Esophagus squamous epithelium (tissue), 4 donors: ENCODE measurements at regions not wholly inside any gene's neighbourhood (a gene's known extent, or its start where the extent isn't known, plus 50 kb on each side); places are given as distances from the start of the nearest gene placed in this dataset.

Experiments
- POLR2A ChIP-seq, 4 donors: fragments of 450-650 bp; IDR thresholded peaks; one replicate each; pipeline ENCODE4 v1.6.1; 2017; ENCODE audit warnings: antibody characterized with exemption in 4 of 4, mild to moderate bottlenecking in 4 of 4, moderate library complexity in 3 of 4
- TF ChIP-seq, protein P1 (sequence below), 6 experiments: fragments of 450-650 bp in 4 of 6; fragments of 200-600 bp in 2 of 6; sonication (generic) in 2 of 6; IDR thresholded peaks; one replicate each; pipeline ENCODE4 v1.5.1; 2016 to 2019; ENCODE audit warnings: antibody characterized with exemption in 6 of 6, mild to moderate bottlenecking in 4 of 6, moderate library complexity in 4 of 6

DNA sequence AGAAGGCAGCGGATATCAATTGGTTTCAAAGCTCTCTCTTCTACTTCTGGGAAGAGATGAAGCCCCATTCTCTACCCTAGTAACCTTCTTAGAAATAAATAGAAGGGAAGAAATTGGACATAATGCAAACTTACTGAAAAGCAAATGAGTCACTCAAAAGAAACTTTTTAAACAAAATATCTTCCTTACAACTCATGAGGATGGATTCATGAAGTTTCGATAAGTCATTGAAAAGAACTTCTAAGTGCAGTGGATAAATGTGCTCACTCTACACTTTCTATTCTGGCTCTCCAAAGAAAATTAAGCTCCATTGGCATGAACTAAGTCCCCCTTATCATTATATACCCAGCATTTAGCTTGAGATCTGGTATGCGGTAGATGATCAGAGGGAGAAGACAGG lies 899.5 kb downstream of the RPS29 start:
- TF ChIP-seq POLR2A (IDR thresholded peaks at IDR 0.05), result no peak
- TF ChIP-seq, protein P1, sequence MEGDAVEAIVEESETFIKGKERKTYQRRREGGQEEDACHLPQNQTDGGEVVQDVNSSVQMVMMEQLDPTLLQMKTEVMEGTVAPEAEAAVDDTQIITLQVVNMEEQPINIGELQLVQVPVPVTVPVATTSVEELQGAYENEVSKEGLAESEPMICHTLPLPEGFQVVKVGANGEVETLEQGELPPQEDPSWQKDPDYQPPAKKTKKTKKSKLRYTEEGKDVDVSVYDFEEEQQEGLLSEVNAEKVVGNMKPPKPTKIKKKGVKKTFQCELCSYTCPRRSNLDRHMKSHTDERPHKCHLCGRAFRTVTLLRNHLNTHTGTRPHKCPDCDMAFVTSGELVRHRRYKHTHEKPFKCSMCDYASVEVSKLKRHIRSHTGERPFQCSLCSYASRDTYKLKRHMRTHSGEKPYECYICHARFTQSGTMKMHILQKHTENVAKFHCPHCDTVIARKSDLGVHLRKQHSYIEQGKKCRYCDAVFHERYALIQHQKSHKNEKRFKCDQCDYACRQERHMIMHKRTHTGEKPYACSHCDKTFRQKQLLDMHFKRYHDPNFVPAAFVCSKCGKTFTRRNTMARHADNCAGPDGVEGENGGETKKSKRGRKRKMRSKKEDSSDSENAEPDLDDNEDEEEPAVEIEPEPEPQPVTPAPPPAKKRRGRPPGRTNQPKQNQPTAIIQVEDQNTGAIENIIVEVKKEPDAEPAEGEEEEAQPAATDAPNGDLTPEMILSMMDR (IDR thresholded peaks at IDR 0.05), result no peak
